Activated CD4-positive, alpha-beta memory T cell treated with anti-CD3 and anti-CD28 coated beads, Interleukin-2, amount 10 ng/mL, durations not matched to agents 7 days and 5 days (primary cell): ENCODE measurements at regions not wholly inside any gene's neighbourhood (a gene's known extent, or its start where the extent isn't known, plus 50 kb on each side); places are given as distances from the start of the nearest gene placed in this dataset.

Experiments used
- CTCF ChIA-PET: fragments of 350-600 bp; sonication (Branson Sonifier 250); formaldehyde crosslinking; loops from one replicate; lab custom pipeline; 2021; ENCODE audit warnings: antibody characterized with exemption, inconsistent platforms; lab: Charles Lee
- POLR2A ChIA-PET: fragments of 350-600 bp; sonication (Branson Sonifier 250); formaldehyde crosslinking; loops from one replicate; lab custom pipeline; 2021; ENCODE audit warnings: antibody characterized with exemption; lab: Charles Lee
- DNase-seq: peaks from one replicate; pipeline ENCODE4 v3.0.0-alpha.2; 2020
- H3K27ac Mint-ChIP-seq: one replicate; pipeline ENCODE4 v1.8.0; 2021; ENCODE audit warnings: mild to moderate bottlenecking, mixed read lengths
- H3K27me3 Mint-ChIP-seq: one replicate; pipeline ENCODE4 v1.8.0; 2021; ENCODE audit warnings: mixed read lengths
- H3K36me3 Mint-ChIP-seq: one replicate; pipeline ENCODE4 v1.8.0; 2021; ENCODE audit warnings: low read depth, mixed read lengths
- H3K4me1 Mint-ChIP-seq: one replicate; pipeline ENCODE4 v1.8.0; 2021; ENCODE audit warnings: mixed read lengths
- H3K4me3 Mint-ChIP-seq: one replicate; pipeline ENCODE4 v1.8.0; 2021; ENCODE audit warnings: mild to moderate bottlenecking, mixed read lengths
- H3K9me3 Mint-ChIP-seq: one replicate; pipeline ENCODE4 v1.8.0; 2021; ENCODE audit warnings: mixed read lengths

DNA sequence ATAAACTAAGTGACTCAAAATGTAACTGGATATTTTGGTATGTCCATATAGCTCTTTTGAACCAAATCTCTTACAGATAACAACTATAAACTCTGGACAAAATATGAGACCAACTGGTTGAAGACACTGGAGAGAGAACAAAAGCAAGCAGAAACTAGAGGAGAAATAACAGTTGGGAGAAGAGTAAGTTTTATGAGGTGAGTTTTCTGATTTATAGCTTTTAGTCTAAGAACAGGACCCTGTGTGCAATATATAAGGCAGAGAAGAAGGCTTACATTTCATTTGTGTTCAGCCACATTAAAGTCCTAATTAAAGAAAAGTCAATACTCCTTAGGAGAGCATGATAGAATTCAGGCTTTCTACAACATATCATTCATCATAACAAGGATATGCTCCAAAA, 71.0 kb upstream of the AMOTL1 start:
- Mint-ChIP-seq H3K36me3 (no peaks in the 10 kb centered on the region), H3K4me1 (no peaks in the 10 kb centered on the region), H3K27ac (no peak overlapping the region), H3K4me3 (no peak overlapping the region), H3K27me3 (peaks cover 14% of the 10 kb centered on the region), H3K9me3 (no peaks in the 10 kb centered on the region)
- no peak for DNase-seq
- CTCF ChIA-PET, result no interaction called here
- POLR2A ChIA-PET, result no interaction called here

DNA sequence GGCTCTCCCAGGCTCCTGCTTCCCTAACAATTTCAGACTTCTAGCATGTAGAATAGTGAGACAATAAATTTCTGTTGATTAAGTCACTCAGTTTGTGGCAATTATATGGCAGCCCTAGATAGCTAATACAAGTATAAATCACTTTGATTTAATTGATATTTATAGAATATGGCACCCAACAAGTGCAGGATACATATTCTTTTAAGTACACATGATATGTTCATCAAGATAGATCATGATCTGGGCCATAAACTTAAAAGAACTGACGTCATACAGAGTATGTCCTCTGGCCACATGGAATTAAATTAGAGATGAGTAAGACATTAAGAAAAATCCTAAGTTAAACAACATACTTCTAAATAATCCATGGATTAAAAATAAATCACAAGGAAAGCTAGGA, 67.5 kb upstream of the AMOTL1 start:
- H3K9me3 Mint-ChIP-seq, result no peaks in the 10 kb centered on the region
- H3K27me3 Mint-ChIP-seq, result peaks cover 19% of the 10 kb centered on the region
- H3K4me1 Mint-ChIP-seq, result no peaks in the 10 kb centered on the region

DNA sequence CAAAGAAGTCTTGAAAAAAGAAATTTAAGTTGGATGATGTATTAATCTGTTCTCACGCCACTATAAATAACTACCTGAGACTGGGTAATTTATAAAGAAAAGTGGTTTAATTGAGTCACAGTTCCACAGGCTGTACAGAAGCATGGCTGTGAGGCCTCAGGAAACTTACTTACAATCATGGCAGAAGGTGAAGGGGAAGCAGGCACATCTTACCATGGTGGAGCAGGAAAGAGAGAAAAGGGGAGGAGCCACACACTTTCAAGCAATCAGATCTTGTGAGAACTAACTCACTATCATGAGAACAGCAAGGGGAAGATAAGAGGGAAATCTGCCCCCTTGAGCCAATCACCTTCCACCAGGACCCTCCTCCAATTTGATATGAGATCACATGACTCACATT, 65.7 kb upstream of the AMOTL1 start:
- no peak overlapping the region for H3K27ac Mint-ChIP-seq
- POLR2A ChIA-PET, result no interaction called here
- no peaks in the 10 kb centered on the region for H3K4me1 Mint-ChIP-seq
- CTCF ChIA-PET, result no interaction called here
- DNase-seq, result no peak
- H3K27me3 Mint-ChIP-seq, result peaks cover 16% of the 10 kb centered on the region
- no peaks in the 10 kb centered on the region for H3K9me3 Mint-ChIP-seq
- H3K4me3 Mint-ChIP-seq, result no peak overlapping the region
- H3K36me3 Mint-ChIP-seq, result no peaks in the 10 kb centered on the region

More for the DNA sequence above, 67.5 kb upstream of the AMOTL1 start:
- ChIA-PET CTCF (no interaction called here), POLR2A (no interaction called here)
- no peak overlapping the region for H3K4me3 Mint-ChIP-seq
- no peak for DNase-seq
- no peaks in the 10 kb centered on the region for H3K36me3 Mint-ChIP-seq
- no peak overlapping the region for H3K27ac Mint-ChIP-seq

DNA sequence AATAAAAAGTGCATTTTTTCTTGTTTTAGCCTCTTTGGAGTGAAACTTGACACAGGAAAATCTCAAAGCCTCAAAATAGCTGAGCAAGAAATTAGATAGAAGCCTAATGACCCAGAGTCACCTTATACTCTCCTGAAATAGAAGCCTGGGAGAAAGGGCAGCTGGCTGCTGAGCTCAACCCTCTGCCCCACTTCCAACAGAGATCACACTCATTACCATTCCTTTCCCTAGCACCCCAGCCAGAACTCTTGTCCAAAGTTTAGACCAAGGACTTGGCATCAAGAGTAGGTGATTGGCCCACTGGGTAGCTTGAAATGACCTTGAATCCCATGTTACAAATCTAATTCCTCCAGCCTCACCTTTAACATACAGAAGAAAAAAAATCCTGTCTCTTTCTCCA, 62.7 kb upstream of the AMOTL1 start:
- H3K4me1 Mint-ChIP-seq, result no peaks in the 10 kb centered on the region
- CTCF ChIA-PET, result no interaction called here

DNA sequence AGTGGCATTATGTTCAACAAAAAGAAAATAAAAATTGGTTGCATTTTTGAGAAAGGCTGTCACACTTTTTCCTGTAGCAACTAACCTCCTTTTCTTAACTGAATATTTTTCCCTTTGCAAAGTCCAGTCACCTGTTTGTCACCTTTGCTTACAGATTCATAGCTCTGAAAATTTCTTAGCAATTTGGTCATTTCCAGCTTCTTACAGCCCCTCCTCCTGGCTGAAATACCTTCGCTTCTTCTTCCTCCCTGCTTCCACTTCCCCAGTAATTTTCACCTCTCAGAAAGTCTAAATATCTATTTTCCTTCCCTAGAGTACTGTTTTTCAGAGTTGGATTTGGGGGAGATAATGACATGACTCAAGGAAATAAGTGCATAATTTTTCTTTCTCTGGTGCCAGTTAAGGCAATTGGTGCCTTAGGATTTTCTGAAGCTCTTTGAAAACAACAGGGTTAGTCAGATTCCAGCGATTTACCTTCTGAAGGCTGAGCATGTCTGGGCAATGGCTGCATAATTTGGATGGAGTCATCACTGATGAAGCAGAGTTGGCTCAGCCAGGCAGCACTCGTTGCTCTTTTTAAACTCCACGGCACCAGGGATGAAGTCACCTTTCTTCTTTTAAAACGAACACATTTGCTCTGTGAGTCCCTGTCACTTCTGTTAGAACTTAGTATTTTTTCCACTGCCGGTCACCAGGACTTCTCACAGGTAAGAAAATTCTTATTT, 62.1 kb upstream of the AMOTL1 start:
- Mint-ChIP-seq H3K9me3 (no peaks in the 10 kb centered on the region), H3K27ac (no peak overlapping the region), H3K4me3 (no peak overlapping the region), H3K36me3 (no peaks in the 10 kb centered on the region), H3K4me1 (no peaks in the 10 kb centered on the region), H3K27me3 (peaks cover 13% of the 10 kb centered on the region)
- DNase-seq, result no peak
- CTCF ChIA-PET, result no interaction called here
- POLR2A ChIA-PET, result no interaction called here

More for the DNA sequence above, 62.7 kb upstream of the AMOTL1 start:
- POLR2A ChIA-PET, result no interaction called here
- Mint-ChIP-seq H3K4me3 (no peak overlapping the region), H3K9me3 (no peaks in the 10 kb centered on the region), H3K36me3 (no peaks in the 10 kb centered on the region), H3K27me3 (peaks cover 14% of the 10 kb centered on the region), H3K27ac (no peak overlapping the region)
- DNase-seq, result no peak

DNA sequence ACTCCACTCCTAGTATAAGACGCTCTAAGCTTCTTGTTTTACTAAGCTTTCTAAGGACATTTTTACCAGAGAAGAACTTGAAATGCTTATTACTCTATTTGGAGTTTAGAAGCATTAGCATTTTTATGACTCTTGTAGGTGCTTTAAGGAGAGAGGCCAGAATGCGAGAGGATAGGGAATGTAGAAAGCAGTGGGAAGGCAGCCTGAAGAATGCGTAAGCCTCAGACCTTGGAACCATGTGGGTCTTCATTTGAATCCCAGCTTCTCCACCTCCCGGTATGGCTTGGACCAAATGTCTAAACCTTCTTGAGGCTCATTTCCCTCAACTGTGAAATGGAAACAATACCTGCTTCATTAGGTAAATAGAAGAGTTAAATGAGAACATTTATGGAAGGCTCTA, 60.0 kb upstream of the AMOTL1 start:
- Mint-ChIP-seq H3K4me1 (no peaks in the 10 kb centered on the region), H3K27ac (no peak overlapping the region), H3K27me3 (peaks cover 16% of the 10 kb centered on the region), H3K36me3 (no peaks in the 10 kb centered on the region), H3K4me3 (no peak overlapping the region), H3K9me3 (no peaks in the 10 kb centered on the region)
- ChIA-PET POLR2A (no interaction called here), CTCF (no interaction called here)
- DNase-seq, result no peak

DNA sequence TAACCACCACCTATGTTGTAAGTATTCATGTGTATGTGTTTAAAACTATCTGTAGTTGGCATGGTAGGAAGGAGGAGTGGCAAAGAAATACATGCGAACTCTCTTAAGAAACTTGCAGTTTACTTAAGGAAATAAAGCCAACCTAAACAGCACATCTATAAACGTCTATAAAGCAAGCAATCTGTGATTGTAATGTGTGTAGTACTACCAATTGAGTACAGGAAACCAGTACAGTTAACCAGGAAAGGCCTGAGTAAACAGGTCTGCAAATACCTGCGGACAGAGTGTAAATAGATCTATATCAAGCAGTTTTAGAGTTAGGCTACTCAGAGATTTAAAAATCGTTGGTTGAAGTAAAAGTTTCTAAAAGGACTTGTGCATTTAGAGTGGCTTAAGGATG, 59.5 kb upstream of the AMOTL1 start:
- Mint-ChIP-seq H3K36me3 (no peaks in the 10 kb centered on the region), H3K4me1 (no peaks in the 10 kb centered on the region), H3K4me3 (no peak overlapping the region), H3K9me3 (no peaks in the 10 kb centered on the region), H3K27ac (no peak overlapping the region), H3K27me3 (peaks cover 16% of the 10 kb centered on the region)
- CTCF ChIA-PET, result no interaction called here
- POLR2A ChIA-PET, result no interaction called here
- DNase-seq, result no peak

DNA sequence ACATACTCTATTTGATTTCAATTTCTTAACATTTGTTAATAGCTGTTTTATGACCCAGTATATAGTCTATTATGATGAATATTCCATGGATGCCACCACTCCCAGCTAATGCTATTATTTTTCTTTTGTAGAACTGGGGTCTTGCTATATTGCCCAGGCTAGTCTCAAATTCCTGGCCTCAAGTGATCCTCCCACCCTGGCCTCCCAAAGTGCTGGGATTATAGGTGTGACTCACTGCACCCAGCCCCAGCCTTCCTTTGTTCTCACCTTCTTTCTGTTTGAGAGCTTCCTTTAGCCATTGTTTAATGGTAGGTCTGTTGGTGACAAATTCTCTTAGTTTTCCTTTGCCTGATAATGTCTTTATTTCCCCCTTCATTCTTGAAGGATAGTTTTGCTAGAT, 52.9 kb upstream of the AMOTL1 start:
- Mint-ChIP-seq H3K4me1 (no peaks in the 10 kb centered on the region), H3K4me3 (no peak overlapping the region), H3K27me3 (peaks cover 36% of the 10 kb centered on the region), H3K36me3 (no peaks in the 10 kb centered on the region), H3K9me3 (no peaks in the 10 kb centered on the region), H3K27ac (no peak overlapping the region)
- CTCF ChIA-PET, result no interaction called here
- no peak for DNase-seq
- POLR2A ChIA-PET, result no interaction called here

DNA sequence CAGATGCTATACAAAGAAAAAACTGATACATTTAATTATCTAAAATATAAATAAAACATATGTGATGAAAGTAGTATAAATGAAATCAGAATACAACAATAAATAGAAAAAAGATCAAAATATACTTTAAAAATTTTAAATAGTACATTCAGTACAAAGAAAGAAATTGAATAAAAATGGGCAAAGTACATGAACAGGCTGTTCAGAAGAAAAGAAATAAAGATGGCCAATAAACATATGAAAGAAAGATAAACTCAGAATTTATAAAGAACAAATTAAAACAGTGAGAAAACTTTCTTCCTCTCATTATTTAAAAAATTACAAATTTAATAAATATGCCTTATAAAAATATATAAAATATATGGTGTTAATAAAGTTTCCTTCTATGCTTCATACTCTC, 50.5 kb upstream of the AMOTL1 start:
- H3K36me3 Mint-ChIP-seq, result no peaks in the 10 kb centered on the region

More for the DNA sequence above, 50.5 kb upstream of the AMOTL1 start:
- Mint-ChIP-seq H3K27me3 (peaks cover 40% of the 10 kb centered on the region), H3K4me3 (no peak overlapping the region), H3K9me3 (no peaks in the 10 kb centered on the region), H3K4me1 (no peaks in the 10 kb centered on the region), H3K27ac (no peak overlapping the region)
- DNase-seq, result no peak
- ChIA-PET POLR2A (no interaction called here), CTCF (no interaction called here)
